ENCODE measurements at regions not wholly inside any gene's neighbourhood (a gene's known extent, or its start where the extent isn't known, plus 50 kb on each side); places are given as distances from the start of the nearest gene placed in this dataset.
A peak's percentile ranks its signal among the peaks of the same experiment; 100 is the strongest.
"Not testable (repeated sequence)": the region's sequence is repeated elsewhere in the genome, so short reads cannot be mapped to it uniquely, and the experiment has no call there.

DNA sequence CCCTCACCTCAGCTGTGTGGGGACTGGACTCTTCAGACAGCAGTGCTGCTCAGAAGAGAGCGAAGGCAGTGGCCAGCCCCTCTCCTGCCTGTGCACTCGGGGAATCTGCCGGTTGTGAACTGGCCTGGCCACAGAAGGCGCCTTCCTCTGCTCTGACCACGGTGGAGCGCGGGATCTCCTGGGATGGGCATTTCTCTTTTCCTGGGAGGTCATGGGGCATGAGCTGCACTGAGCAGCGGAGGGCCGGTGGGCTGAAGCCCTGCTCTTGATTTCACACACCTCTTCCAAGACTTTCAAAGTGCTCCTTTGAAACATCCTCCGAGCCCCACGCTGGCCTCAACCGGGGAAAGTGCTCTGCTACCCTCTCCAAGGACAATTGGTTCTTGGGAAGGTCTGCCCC lies 125.6 kb upstream of the FAM20C start:
- H3K36me3 Mint-ChIP-seq = no peaks in the 10 kb centered on the region
- H3K9me3 Mint-ChIP-seq = no peaks in the 10 kb centered on the region
- H3K4me3 Mint-ChIP-seq = no peak overlapping the region
- peak overlapping the region in 1 of 6 donors; percentile 70 for H3K27ac Mint-ChIP-seq
- H3K27me3 Mint-ChIP-seq = peaks cover 0 to 12% (median 0%) of the 10 kb centered on the region in 3 donors
- no peak for DNase-seq
- ATAC-seq (ENCODE audit: low read depth in 2 of 2) = no peak
- H3K4me1 Mint-ChIP-seq = peaks cover 6 to 12% (median 10%) of the 10 kb centered on the region in 3 donors

DNA sequence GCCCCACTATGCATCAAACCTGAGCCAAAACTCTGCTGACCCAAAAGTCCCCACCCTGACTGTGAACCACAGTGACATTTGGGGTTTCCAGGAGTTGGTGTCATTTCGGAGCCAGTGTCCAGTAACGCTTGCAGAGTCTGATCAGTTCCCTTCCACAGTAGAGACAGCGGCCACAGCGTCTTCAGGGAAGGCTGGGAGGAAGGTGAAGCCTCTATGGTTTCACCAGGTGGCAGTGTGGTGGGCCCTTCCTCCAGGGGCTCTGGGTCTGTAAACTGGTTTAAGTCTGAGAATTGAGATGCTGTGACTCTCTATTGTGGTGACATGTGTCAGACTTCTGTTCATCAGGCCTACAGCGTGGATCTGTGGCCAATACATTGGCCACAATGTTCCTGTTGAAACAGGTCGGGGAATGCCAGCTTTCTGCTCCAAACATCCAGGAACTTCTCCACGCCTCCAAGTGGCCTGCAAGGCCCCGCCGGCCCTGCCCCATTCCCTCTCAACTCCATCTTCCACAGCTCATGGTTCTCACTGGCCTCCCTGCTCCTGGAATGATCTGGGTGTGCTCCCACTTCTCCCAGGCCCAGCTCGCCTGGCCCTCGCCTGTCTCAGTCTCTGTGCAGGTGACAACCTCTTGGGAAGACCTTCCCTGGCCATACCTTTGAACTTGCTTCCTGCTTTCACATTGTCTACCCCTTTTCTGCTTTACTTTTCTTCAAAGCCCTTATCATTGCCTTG lies 124.5 kb upstream of the FAM20C start:
- H3K4me1 Mint-ChIP-seq = peaks cover 6 to 12% (median 10%) of the 10 kb centered on the region in 3 donors
- H3K9me3 Mint-ChIP-seq = no peaks in the 10 kb centered on the region
- H3K27me3 Mint-ChIP-seq = peaks cover 0 to 12% (median 0%) of the 10 kb centered on the region in 3 donors
- no peak overlapping the region for H3K27ac Mint-ChIP-seq
- no peak overlapping the region for H3K4me3 Mint-ChIP-seq
- no peaks in the 10 kb centered on the region for H3K36me3 Mint-ChIP-seq
- ATAC-seq (ENCODE audit: low read depth in 2 of 2) (no peak), DNase-seq (no peak)

DNA sequence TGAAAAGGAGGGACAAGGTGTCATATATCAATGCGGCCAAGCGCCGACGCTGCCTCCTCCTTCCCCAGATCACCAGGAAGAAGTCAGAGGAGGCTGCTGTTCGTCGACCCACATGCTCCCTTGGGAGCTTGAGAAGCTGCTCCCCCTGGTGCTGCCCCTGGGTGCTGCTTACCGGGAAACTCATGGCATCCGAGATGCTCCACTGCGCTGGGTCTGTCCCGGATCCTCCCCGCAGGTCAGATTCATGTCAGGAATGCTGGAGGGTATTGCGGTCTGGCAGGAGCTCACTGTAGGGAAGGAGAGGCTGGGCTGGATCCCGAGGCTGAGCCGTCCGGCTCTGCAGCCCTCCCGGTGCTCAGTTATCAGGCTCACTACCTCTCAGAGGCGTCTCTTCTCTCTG lies 123.7 kb upstream of the FAM20C start:
- Mint-ChIP-seq H3K27ac (no peak overlapping the region), H3K4me1 (peaks cover 4 to 7% (median 5%) of the 10 kb centered on the region in 3 donors), H3K9me3 (no peaks in the 10 kb centered on the region), H3K27me3 (peaks cover 0 to 12% (median 0%) of the 10 kb centered on the region in 3 donors), H3K36me3 (no peaks in the 10 kb centered on the region), H3K4me3 (no peak overlapping the region)
- DNase-seq (no peak), ATAC-seq (ENCODE audit: low read depth in 2 of 2) (no peak)

DNA sequence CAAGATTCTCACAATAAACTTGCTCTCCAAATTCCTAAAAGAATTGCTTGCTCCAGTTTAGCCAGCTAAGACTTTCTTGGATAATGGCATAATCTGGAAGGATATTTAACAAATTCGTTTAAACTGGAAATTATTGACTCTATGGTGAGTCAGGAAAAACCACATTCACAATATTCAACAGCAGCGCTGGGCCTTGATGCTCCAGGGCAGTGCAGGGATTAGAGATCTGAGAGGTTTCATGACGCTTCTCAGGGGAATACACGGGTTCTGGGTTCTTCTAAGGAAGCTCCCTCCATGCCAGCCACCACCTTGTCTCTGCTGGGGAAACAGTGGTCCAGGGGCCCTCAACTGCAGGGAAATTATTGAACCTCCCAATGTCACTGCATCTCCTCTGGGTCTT lies 123.3 kb upstream of the FAM20C start:
- not testable (repeated sequence) for DNase-seq; H3K9me3 Mint-ChIP-seq; H3K36me3 Mint-ChIP-seq; H3K4me3 Mint-ChIP-seq; H3K27ac Mint-ChIP-seq; H3K4me1 Mint-ChIP-seq; ATAC-seq (ENCODE audit: low read depth in 2 of 2)
- peaks cover 0 to 12% (median 0%) of the 10 kb centered on the region in 3 donors for H3K27me3 Mint-ChIP-seq

DNA sequence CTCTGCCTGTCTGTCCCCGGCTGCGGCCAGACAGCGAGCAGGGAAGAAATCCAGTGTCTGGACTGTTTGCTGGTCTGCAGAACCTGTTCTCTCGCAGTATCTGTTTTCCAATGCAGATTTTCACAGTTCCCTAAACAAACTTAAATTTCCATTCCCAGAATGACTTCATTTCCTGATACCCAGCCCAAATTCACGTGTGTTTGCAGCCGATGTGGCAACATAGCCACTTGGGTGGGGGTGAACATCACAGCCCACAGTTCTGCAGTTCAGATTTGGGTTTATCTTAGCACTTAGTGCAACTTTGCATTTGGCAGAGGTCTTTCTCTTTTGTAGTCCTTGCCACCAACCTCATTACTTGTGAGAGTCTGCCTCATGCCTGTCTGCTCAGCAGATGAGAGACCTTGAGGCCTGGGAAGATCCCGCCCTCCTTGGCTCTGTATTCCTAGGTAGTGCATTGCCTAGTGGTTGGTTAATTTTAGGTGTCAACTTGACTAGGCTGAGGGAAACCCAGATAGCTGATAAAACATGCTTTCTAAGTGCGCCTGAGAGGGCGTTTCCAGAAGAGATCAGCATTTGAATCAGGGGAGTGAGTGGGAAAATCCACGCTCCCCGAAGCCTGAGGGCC lies 122.8 kb upstream of the FAM20C start:
- H3K4me1 Mint-ChIP-seq; ATAC-seq (ENCODE audit: low read depth in 2 of 2): not testable (repeated sequence)
- peaks cover 0 to 12% (median 0%) of the 10 kb centered on the region in 3 donors for H3K27me3 Mint-ChIP-seq

DNA sequence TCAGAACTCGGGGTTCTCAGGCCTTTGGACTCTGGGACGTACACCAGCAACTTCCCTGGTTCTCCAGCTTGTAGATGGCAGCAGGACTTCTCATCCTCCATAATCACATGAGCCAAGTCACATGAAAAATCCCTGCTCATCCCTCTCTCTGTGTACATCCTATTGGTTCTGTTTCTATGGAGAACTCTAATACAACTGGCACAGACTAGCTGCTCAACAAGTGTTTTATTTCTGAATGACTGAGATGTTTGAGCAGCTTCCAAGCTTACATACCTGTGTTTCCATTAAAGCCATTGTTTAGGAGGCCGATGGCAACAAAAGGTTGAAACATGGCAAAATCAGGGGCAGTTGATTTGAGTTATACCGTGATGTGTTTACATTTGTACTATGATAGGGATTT lies 122.2 kb upstream of the FAM20C start:
- H3K4me3 Mint-ChIP-seq; H3K27ac Mint-ChIP-seq; ATAC-seq (ENCODE audit: low read depth in 2 of 2); H3K4me1 Mint-ChIP-seq; H3K36me3 Mint-ChIP-seq; H3K9me3 Mint-ChIP-seq; DNase-seq: not testable (repeated sequence)
- peaks cover 0 to 12% (median 0%) of the 10 kb centered on the region in 3 donors for H3K27me3 Mint-ChIP-seq

More for the DNA sequence above, 122.8 kb upstream of the FAM20C start:
- not testable (repeated sequence) for DNase-seq, H3K36me3 Mint-ChIP-seq, H3K27ac Mint-ChIP-seq, H3K4me3 Mint-ChIP-seq, H3K9me3 Mint-ChIP-seq

DNA sequence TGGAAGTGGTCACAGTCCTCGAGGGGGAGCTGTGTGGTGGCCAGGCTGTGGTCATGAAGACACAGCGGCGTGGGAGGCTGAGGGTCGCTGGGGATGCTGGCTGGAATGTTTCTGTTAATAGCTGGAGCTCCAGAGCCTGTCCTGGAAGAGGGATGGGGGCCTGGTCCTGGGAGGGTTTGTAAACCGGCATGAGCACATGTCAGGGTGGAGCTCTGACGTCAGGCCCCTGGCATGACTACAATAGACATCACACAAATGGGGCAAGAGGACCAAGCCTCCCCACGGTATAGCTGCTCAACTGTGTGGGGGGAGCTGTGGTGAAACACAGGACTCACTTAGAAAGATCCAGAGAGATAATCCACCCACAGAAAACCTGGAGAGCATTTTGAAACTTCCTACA lies 121.4 kb upstream of the FAM20C start:
- H3K9me3 Mint-ChIP-seq = not testable (repeated sequence)

DNA sequence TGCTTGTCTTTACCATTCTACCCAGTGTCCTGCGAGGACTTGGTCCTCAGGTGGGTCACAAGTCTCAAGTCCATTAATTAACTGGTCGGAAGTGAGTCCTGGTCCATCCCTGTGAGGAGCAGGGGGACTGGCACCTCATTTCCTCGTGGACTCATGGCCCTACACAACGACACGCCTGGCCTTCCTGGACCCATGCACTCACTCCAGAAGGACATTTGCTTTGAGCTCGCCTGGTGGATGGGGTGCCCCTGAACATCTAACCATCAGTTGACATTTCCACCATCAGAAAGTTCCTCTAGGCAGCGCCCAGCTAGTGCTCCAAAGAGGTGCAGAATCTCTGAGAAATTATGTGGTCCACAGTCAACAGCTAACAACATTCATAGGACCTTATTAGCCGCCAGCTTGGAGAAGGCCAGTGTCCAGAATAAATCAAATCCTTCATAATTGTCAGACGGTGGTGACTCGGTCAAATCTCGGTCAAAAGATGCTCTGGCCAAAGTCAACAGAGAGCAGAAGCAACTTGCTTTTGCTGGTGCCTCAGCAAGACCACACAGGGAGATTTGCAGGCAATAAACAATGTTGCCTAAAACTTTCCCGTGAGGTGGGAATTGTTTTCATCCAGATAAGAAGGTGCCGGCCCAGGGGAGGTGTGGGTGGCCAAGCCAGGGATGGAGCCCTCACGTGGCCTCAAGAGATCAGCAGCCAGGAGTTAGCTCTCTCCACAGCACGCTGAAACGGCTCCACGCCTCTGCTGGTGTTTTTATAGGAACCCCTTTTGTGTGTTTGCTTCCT lies 119.9 kb upstream of the FAM20C start:
- H3K4me1 Mint-ChIP-seq; H3K36me3 Mint-ChIP-seq; H3K4me3 Mint-ChIP-seq; DNase-seq; H3K9me3 Mint-ChIP-seq; H3K27ac Mint-ChIP-seq; H3K27me3 Mint-ChIP-seq; ATAC-seq (ENCODE audit: low read depth in 2 of 2): not testable (repeated sequence)

More for the DNA sequence above, 121.4 kb upstream of the FAM20C start:
- not testable (repeated sequence) for H3K36me3 Mint-ChIP-seq; ATAC-seq (ENCODE audit: low read depth in 2 of 2); DNase-seq; H3K4me3 Mint-ChIP-seq; H3K4me1 Mint-ChIP-seq
- peaks cover 0 to 10% (median 0%) of the 10 kb centered on the region in 3 donors for H3K27me3 Mint-ChIP-seq
- peak overlapping the region in 1 of 6 donors; percentile 36 for H3K27ac Mint-ChIP-seq

DNA sequence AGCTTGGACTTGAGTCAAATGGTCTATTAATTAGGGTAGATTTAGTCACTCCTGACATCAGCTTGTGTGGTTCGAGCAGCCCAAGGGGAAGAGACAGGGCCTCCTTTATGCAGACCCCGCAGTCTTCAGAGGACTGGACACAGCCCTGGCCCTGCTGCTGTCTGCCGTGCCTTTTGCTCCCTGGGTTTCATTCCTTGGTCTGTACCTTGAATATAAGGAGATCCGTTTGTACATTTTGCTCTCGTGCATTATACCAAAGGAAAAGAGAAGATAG lies 119.4 kb upstream of the FAM20C start:
- H3K4me1 Mint-ChIP-seq; H3K4me3 Mint-ChIP-seq; H3K36me3 Mint-ChIP-seq; H3K27ac Mint-ChIP-seq; ATAC-seq (ENCODE audit: low read depth in 2 of 2); H3K9me3 Mint-ChIP-seq; DNase-seq; H3K27me3 Mint-ChIP-seq: not testable (repeated sequence)

DNA sequence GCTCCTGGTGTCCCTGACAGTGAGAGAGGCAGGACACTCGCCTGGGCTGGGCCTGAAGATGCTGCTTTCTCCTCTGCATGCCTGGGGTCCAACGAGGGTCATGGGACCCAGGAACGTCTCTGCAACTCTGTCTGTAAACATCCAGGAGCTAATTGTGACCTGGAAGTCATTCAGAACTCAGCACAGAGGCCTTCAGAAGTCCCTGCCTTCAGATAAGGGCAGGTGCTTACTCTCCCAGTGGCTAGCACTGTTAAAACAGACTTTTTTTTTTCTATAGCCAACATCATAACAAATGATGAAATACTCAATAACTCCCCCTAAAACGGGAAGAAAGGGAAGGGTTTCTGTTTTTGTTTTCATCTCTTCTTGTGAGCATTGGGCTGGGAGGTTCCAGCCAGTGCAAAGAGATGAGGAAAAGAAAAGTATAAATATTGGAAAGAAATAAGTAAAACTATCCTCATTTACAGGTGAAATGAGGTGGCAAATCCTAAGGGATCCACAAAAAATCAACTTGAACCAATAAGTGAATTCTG lies 118.3 kb upstream of the FAM20C start:
- not testable (repeated sequence) for H3K27ac Mint-ChIP-seq; H3K27me3 Mint-ChIP-seq; H3K9me3 Mint-ChIP-seq; DNase-seq; H3K4me3 Mint-ChIP-seq; H3K36me3 Mint-ChIP-seq; H3K4me1 Mint-ChIP-seq; ATAC-seq (ENCODE audit: low read depth in 2 of 2)

DNA sequence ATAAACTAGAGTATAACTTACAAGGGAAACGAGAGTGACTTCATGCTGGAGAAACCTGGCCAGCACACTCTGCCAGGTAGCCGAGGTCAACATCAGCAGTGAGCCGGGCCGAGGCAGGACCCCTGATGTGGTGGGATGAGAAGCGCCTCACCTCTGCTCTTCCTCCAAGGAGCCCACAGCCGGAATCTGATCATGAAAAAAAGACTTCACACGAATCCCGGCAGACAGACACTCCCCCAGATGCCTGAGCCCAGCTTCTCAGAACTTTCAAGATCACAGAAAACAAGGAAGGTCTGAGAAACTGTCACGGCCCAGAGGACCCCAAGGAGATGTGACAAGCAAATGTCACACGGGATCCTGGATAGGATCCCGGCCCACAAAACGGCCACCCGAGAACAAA lies 116.9 kb upstream of the FAM20C start:
- H3K27ac Mint-ChIP-seq; H3K27me3 Mint-ChIP-seq; DNase-seq; H3K4me1 Mint-ChIP-seq; ATAC-seq (ENCODE audit: low read depth in 2 of 2); H3K9me3 Mint-ChIP-seq; H3K4me3 Mint-ChIP-seq; H3K36me3 Mint-ChIP-seq: not testable (repeated sequence)

DNA sequence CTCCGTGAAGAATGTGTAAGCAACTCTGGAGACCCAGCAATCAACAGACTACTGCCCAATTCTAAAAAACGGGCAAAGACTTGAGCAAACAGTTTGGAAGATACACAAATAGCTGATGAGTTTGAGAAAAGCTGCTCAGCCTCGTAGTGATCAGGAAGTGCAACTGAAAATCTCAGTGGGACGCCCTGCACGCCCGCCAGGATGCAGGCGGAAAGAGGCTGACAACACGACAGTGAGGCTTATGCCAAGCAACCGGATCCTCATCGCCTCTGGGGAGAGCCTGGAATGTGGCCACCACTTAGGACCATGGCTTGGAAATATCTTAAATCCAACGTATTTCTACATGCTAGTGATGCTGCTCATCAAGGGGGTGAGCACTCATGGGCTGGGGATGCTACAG lies 116.2 kb upstream of the FAM20C start:
- H3K4me3 Mint-ChIP-seq; H3K9me3 Mint-ChIP-seq; H3K36me3 Mint-ChIP-seq; DNase-seq; H3K27ac Mint-ChIP-seq; ATAC-seq (ENCODE audit: low read depth in 2 of 2); H3K4me1 Mint-ChIP-seq; H3K27me3 Mint-ChIP-seq: not testable (repeated sequence)

DNA sequence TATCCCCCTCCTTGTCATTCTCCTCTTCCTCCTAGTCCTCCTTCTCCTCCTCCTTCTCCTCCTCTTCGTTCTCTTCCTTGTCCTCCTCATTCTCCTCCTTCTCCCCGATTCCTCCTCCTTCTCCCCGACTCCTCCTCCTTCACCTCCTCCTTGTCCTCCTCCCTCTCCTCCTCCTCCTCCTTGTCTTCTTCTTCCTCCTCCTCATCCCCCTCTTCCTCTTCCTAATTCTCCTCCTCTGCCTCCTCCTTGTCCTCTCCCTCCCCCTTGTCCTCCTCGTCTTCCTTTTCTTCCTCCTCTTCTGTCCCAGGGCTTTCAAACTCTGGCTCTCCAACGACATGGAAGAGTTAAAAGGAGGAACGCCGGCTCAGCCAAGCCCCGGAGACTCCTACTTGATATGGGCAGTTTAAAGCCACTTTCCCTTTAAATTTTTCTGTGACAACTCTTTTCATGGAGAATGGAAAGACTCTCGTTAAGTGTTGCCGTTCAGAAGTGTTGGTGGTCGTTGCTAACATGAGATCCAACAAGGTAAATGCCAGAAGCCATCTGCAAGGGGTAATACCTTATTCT lies 115.5 kb upstream of the FAM20C start:
- not testable (repeated sequence) for ATAC-seq (ENCODE audit: low read depth in 2 of 2); H3K4me1 Mint-ChIP-seq; H3K36me3 Mint-ChIP-seq; H3K27ac Mint-ChIP-seq; DNase-seq; H3K9me3 Mint-ChIP-seq; H3K4me3 Mint-ChIP-seq
- peaks cover 0 to 13% (median 12%) of the 10 kb centered on the region in 3 donors for H3K27me3 Mint-ChIP-seq
